Ureter (tissue), 1 donor: ENCODE measurements at regions not wholly inside any gene's neighbourhood (a gene's known extent, or its start where the extent isn't known, plus 50 kb on each side); places are given as distances from the start of the nearest gene placed in this dataset.
"Not testable (repeated sequence)": the region's sequence is repeated elsewhere in the genome, so short reads cannot be mapped to it uniquely, and the experiment has no call there.

Experiments used
- DNase-seq: peaks from one replicate; pipeline ENCODE4 v3.0.0-alpha.2; 2020; ENCODE audit warnings: low spot score
- donor health status: DM: yes; HTN: yes; CAD: no.

DNA sequence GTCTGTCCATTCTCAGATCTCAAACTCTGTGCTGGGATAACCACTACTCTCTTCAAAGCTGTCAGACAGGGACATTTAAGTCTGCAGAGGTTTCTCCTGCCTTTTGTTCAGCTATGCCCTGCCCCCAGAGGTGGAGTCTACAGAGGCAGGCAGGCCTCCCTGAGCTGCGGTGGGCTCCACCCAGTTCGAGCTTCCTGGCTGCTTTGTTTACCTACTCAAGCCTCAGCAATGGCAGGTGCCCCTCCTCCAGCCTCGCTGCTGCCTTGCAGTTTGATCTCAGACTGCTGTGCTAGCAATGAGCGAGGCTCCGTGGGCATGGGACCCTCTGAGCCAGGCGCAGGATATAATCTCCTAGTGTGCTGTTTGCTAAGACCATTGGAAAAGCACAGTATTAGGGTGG, 53.1 kb upstream of the HUNK start:
- not testable (repeated sequence) for DNase-seq

DNA sequence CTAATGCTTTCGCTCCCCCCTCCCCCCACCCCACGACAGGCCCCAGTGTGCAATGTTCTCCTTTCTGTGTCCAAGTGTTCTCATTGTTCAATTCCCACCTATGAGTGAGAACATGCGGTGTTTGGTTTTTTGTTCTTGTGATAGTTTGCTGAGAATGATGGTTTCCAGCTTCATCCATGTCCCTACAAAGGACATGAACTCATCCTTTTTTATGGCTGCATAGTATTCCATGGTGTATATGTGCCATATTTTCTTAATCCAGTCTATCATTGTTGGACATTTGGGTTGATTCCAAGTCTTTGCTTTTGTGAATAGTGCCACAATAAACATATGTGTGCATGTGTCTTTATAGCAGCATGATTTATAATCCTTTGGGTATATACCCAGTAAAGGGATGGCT, 58.5 kb upstream of the HUNK start:
- not testable (repeated sequence) for DNase-seq

DNA sequence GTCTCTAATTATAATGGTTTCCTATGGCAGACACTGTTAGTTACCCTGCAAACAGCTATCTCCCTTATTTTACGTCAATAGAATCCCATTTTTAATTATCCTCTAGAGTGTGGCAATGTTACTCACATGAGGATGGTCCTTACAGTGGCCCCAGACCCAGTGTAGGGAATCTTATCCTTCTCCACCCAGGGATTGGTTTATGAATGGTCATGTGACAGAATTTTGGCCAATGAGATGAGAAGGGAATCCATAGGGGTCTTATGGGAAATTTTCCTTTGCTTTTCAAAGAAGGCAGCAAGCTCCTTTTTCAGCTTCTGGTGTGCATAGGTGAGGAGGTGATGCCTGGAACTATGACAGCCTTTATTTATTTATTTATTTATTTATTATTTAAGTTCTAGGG, 59.0 kb upstream of the HUNK start:
- no peak for DNase-seq

DNA sequence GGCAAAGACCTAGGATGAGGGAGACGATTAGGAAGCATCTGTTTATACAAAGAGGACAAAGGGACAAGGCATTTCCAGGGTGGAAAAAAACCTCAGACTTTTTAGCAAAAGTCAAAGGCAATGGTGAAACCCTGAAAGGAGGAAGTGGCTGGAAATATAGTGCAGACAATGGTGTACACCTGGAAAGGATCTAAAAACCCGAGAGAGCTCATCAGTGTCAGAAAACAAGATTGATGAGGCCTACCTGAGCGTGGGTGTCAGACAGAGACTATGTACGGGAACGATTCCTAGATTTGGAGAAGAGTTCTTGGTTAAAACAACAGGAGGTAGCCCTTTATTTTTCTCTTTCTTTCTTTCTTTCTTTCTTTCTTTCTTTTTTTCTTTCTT, 68.8 kb upstream of the HUNK start:
- DNase-seq, result no peak

DNA sequence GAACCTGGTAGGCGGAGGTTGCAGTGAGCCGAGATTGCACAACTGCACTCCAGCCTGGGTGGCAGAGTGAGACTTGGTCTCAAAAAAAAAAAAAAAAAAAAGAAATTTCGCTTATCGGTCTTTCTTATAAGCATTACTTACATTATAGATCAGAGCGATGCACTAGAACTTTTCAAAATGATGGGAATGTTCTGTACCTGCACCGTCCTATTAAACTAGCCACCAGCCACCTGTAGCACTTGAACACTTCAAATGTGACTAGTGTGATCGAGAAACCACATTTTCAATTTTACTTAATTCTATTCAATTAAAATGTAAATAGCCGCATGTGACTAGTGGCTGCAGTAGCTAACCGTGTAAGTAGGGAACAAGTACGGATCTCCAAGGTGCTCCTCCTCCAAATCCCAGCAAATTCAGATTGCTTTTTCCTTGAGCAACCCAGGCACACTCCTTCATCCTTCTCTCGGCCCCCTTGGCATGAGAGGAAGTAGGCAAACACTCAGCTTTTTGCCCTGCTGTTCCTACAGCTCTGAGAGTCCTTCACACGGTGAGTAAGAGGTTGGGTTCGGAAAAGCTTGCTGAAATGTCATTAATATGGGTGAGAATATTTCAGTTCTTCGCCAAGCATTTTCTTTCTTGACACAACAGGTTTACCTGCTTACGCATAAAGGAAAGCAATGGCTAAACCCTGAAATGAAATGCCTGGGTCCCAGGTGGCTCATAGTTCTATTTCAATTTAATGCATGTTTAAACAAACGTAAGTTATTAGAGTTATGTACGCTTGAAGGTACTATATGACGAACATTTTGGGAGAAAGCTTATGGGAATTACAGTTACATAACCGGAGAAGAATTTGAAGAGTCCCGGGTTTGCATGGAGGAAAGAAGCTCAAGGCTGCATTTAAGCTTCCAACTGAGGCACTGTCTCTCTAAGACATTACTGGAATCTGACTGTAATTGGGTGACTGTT, 69.5 kb upstream of the HUNK start:
- no peak for DNase-seq

DNA sequence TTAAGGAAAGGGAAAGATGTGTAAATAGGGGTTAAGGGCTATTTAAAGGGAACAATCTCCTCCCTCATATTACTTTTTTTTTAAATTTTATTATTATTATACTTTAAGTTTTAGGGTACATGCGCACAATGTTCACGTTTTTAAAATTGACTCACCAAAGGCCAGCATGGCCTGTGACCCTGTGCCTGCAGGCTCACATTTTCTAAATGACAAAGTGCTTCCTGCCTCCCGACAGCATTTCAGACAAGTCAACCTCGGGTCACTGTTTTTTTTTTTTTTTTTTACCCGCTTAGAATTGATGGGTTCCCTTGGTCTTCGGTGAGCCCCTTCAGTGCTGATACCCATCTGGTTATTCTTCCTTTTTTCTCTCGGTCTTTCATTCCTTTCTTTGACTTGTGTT, 70.4 kb upstream of the SCAF4 start:
- no peak for DNase-seq

DNA sequence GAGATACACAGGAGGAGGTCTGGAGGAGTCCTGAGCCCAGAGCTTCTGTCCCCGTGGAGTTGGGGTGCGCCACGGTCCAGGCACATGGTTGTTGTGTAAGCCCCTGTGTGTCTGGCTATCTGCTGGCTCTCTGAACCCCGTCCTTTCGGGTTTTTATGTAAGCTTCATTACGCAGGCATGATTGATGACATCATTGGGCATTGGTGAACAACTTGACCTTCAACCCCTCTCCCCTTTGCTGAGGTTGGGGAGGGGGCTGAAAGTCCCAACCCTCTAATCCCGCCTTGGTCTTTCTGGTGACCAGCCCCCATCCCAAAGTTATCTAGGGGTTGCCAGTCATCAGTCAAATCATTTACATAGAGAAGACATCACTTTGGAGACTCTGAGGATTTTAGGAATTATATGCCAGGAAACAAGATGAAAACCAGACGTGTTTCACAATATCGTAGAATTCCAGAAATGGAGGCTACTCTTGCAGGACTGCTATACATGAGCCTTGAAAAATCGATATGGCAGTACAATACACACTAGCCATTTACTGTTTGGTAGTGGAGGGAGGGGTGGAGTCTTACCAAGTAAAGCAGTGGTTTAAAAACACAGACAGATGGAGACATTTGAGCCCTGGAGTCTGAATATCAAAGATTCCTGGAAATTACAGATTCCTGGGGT, 69.8 kb upstream of the SCAF4 start:
- DNase-seq, result no peak

DNA sequence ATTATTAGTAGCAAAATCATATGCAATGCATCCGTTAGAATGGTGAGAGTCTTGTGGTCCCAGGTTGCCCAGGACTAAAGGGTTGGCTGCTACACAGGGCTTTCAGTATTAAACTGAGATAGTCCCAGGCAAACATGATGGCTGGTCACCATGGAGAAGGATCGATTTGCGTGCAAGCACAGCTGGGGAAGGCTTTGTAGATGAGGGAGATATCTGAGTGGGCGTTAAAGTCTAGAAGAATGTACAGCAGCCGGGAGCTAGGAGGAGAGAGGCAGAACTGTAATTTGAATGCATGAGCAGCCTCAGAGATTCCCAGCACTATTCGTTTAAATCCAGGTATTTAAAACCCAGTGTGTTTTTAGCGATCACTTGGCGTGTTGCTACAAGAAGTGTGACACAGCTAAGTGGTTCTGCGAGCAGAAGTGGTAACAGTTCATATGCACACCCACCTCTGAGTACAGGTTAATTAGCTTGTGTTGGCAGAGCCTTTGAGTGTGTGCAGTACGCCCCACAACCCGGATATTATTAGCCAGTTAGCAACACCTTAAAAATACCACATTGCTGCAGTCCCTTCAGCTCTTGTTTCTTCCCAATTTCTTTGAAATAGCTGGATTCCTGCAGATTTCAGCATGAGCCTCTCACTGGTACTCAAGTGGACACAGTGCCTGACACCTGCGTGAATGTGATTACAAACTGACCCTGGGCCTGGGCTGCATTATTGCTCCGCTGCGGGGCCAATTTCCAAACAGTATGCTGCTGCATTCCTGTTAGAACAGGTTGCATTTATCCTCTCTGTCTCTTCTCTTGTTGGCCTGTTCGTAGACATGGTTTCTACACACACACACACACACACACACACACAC, 67.2 kb upstream of the SCAF4 start:
- DNase-seq, result no peak

DNA sequence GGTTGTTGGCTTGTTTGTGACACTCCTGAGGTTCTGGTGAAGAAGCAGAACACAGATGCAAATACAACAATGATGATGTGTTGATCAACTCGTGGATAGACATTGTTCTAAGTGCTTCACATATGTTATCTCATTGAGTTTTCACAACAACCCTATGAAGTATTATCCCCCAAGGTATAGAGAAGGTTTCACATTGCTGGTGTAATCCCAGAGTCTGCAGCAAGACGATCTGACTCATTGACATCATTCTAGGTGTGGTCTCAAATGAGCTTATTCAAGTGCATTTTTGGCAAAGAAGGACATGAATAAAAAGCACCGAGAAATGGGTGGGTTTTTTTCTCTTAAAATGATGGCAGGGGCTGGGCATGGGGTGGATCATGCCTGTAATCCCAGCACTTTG, 64.1 kb upstream of the SCAF4 start:
- DNase-seq, result no peak

DNA sequence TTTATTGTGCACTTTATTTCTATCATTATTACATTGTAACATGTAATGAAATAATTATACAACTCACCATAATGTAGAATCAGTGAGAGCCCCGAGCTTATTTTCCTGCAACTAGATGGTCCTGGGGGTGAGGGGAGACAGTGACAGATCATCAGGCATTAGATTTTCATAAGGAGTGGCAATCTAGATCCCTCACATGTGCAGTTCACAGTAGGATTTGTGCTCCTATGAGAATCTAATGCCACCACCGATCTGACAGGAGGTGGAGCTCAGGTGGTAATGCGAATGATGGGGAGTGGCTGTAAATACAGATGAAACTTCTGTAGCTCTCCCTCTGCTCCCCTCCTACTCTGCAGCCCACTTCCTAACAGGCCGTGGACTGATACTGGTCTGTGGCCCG, 58.5 kb upstream of the SCAF4 start:
- not testable (repeated sequence) for DNase-seq

DNA sequence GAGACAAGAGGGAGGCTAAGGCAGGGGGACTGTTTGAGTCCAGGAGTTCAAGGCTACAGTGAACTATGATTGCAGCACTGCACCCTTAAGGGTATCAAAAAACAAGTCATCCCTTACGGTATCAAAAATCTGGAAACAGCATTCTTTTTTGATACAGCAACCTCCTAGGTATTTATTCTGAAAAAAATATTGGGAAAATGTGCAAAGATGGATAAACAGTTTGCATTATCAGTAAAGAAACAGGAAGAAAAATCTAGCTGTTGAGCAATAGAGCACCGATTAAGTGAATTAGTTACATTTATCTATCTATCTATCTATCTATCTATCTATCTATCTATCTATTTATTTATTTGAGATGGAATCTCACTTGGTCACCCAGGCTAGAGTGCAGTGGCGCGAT, 56.7 kb upstream of the SCAF4 start:
- DNase-seq, result no peak

DNA sequence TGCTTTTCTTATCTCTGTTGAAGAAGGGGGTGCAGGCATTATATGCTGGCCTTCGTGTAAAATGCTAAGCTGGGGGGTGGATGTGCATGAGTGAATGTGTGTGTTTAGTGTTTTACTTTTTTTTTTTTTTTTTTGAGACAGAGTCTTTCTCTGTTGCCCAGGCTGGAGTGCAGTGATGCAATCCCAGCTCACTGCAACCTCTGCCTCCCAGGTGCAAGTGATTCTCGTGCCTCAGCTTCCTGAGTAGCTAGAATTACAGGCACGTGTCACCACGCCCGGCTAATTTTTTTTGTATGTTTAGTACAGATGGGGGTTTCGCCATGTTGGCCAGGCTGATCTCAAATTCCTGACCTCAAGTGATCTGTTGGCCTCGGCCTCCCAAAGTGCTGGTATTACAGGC, 55.8 kb upstream of the SCAF4 start:
- not testable (repeated sequence) for DNase-seq

DNA sequence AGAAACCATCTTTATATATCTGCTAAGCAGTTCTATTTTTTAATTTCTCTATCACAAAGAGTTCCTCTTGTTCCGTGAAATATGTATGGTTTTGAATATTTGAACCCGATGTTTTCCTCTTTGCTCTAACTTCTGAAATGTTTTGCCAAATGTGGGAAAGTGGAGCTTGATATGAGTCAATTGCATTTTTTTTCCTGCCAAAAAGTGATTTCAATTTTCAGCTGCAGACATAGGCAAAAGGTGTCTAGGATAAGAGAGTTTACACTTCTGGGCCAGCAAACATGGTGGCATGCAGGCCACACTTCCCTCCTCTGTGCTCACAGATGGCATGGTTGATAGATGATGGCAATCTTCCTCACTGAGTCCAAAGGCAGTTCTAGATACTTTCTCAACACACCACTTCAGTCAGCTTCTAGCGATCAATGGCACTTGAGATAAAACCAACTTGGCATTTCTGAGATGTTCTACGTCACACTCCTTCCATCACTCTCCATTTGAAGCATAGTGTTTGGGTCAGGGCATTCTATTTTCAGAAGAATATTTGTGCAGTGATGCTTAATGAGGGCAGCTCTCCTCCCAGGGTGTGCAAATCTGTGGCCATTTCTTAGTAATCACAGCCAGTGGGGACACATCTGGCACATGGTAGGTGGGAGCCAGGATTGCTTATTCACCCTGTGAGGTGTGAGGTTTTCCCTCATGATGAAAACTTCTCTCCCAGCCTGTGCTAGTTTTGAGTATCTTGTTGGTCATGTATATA, 54.4 kb upstream of the SCAF4 start:
- DNase-seq, result no peak

DNA sequence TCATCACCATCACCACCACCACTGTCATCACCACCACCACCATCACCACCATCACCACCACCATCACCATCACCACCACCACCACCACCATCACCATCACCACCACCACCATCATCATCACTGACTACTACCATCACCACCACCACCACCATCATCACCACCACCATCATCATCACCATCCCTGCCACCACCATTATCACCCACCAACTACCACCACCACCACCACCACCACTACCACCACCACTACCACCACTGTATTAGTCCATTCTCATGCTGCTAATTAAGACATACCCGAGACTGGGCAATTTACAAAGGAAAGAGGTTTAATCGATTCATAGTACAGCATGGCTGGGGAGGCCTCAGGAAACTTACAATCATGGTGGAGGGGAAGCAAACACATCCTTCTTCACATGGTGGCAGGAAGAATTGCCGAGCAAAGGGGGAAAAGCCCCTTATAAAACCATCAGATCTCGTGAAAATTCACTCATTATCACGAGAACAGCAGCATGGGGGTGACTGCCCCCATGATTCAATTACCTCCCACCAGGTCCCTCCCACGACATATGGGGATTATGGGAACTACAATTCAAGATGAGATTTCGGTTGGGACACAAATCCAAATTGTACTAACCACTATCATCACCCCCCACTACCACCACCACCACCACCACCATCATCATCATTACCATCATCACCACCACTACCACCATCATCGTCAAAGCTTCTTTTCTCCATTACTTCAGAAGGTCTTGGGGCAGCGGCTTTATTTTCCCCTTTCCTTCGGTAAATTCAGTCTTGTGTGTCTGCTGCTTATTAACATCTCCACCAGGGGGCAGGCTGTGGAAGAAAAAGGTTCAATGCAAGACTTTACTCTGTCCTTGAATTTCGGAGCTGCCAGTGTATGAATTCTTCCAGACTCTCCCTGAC, 53.6 kb upstream of the SCAF4 start:
- peak; percentile 78 for DNase-seq

DNA sequence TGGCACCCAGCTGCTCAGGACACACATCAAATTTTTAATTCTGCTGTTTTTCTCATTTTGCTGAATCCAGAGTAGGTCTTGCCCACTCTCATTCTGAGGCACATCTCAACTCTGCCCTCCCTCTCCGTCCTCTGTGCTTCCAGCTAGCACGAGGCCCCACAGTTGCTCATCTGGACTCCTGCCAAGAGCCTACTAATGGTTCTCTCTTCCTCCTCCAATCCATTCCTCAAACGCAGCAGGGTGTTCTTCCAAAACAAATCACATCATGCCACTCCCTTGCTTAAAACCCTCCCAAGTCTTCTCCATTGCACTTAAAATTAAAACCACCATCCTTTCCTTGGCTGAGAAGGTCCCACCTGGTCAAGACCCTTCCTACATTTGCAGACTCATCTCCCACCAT, 49.8 kb upstream of the SCAF4 start:
- peak; percentile 68 for DNase-seq
